Gastroesophageal sphincter (tissue), 4 donors: ENCODE measurements at regions not wholly inside any gene's neighbourhood (a gene's known extent, or its start where the extent isn't known, plus 50 kb on each side); places are given as distances from the start of the nearest gene placed in this dataset.

ENCODE experiments used
- ATAC-seq: fragments of 150-250 bp; one replicate; pipeline ENCODE4 v1.9.1; 2016; ENCODE audit warnings: mild to moderate bottlenecking, moderate library complexity
- H3K27ac ChIP-seq, 4 donors: fragments of 200-600 bp; sonication (generic) in 3 of 4; 1 replicate in 3 of 4; 2 replicates in 1 of 4; pipeline ENCODE4 v1.5.1; 2016 to 2019
- H3K27me3 ChIP-seq: fragments of 200-600 bp; sonication (generic); one replicate; pipeline ENCODE4 v1.5.1; 2019
- H3K36me3 ChIP-seq, 2 donors: fragments of 200-600 bp; sonication (generic); one replicate each; pipeline ENCODE4 v1.5.1; 2019; ENCODE audit warnings: control low read depth in 1 of 2
- H3K4me1 ChIP-seq, 3 donors: fragments of 200-600 bp; sonication (generic); 1 replicate in 2 of 3; 2 replicates in 1 of 3; pipeline ENCODE4 v1.5.1; 2016 to 2019; ENCODE audit warnings: control low read depth in 2 of 3
- H3K4me3 ChIP-seq, 2 donors: fragments of 200-600 bp; sonication (generic); one replicate each; pipeline ENCODE4 v1.5.1; 2019; ENCODE audit warnings: mild to moderate bottlenecking in 1 of 2, moderate library complexity in 1 of 2
- H3K9me3 ChIP-seq, 3 donors: fragments of 200-600 bp; sonication (generic); one replicate each; pipeline ENCODE4 v1.5.1; 2017 to 2019; ENCODE audit warnings: control low read depth in 2 of 3
- CTCF ChIP-seq, 4 experiments: fragments of 200-600 bp in 2 of 4; fragments of 450-650 bp in 2 of 4; sonication (generic) in 1 of 4; IDR thresholded peaks; one replicate each; pipeline ENCODE4 v1.5.1; 2017 to 2019; ENCODE audit warnings: antibody characterized with exemption in 4 of 4, mild to moderate bottlenecking in 2 of 4, moderate library complexity in 2 of 4
- EP300 ChIP-seq: sonication (generic); formaldehyde crosslinking; IDR thresholded peaks from one replicate; pipeline ENCODE4 v1.6.1; 2017; ENCODE audit warnings: antibody characterized with exemption, mild to moderate bottlenecking
- POLR2A ChIP-seq, 2 donors: fragments of 450-650 bp; IDR thresholded peaks; one replicate each; pipeline ENCODE4 v1.6.1; 2017; ENCODE audit warnings: antibody characterized with exemption in 2 of 2, mild to moderate bottlenecking in 2 of 2, moderate library complexity in 1 of 2
- POLR2AphosphoS5 ChIP-seq: sonication (generic); formaldehyde crosslinking; IDR thresholded peaks from one replicate; pipeline ENCODE4 v1.6.1; 2017; ENCODE audit warnings: antibody characterized with exemption
- WGBS, 2 donors: methylation state at CpG; one replicate each; pipeline ENCODE4 v1.1.5; 2018; ENCODE audit warnings: low coverage in 1 of 2; 5-methylcytosine and 5-hydroxymethylcytosine counted together

- Histone ChIP-seq H3K27ac (no peak overlapping the region), H3K9me3 (no peaks in the 10 kb centered on the region), H3K36me3 (no peaks in the 10 kb centered on the region), H3K4me3 (no peak overlapping the region), H3K4me1 (no peaks in the 10 kb centered on the region), H3K27me3 (no peaks in the 10 kb centered on the region)
- WGBS, 2 donors, result 81 to 87% methylated on average over 3 of the region's 3 CpGs
- TF ChIP-seq CTCF (IDR thresholded peaks at IDR 0.05), result no peak
- ATAC-seq, result no peak
These were observed 728.5 kb upstream of the MARCKS start for GRCh38 chr6:113128661-113129060.

GRCh38 chr6:113129991-113130390 lies 727.2 kb upstream of the MARCKS start:
- Histone ChIP-seq H3K4me1 (no peaks in the 10 kb centered on the region), H3K9me3 (no peaks in the 10 kb centered on the region), H3K36me3 (no peaks in the 10 kb centered on the region), H3K4me3 (no peak overlapping the region), H3K27ac (no peak overlapping the region), H3K27me3 (no peaks in the 10 kb centered on the region)
- TF ChIP-seq CTCF (IDR thresholded peaks at IDR 0.05), result no peak
- TF ChIP-seq POLR2AphosphoS5, result no peak
- TF ChIP-seq POLR2A (IDR thresholded peaks at IDR 0.05), result no peak
- no peak for TF ChIP-seq EP300
- WGBS, 2 donors, result 69 to 79% methylated on average over 2 of the region's 2 CpGs
- ATAC-seq, result no peak

GRCh38 chr6:113137426-113137825 lies 719.7 kb upstream of the MARCKS start:
- Histone ChIP-seq H3K9me3 (no peaks in the 10 kb centered on the region), H3K36me3 (no peaks in the 10 kb centered on the region), H3K4me1 (peaks cover 0 to 9% (median 0%) of the 10 kb centered on the region in 3 donors), H3K27me3 (no peaks in the 10 kb centered on the region), H3K27ac (no peak overlapping the region), H3K4me3 (no peak overlapping the region)
- no peak for ATAC-seq
- TF ChIP-seq POLR2A (IDR thresholded peaks at IDR 0.05), result no peak
- no peak for TF ChIP-seq POLR2AphosphoS5
- no CpG with 5 or more reads among the region's 7 CpGs for WGBS, 2 donors

GRCh38 chr6:113140721-113141120 lies 716.4 kb upstream of the MARCKS start:
- WGBS, 2 donors, result 82 to 100% methylated on average over 2 of the region's 2 CpGs
- ATAC-seq, result no peak
- Histone ChIP-seq H3K9me3 (no peaks in the 10 kb centered on the region), H3K27me3 (no peaks in the 10 kb centered on the region), H3K36me3 (no peaks in the 10 kb centered on the region), H3K4me1 (peaks cover 0 to 9% (median 0%) of the 10 kb centered on the region in 3 donors), H3K4me3 (no peak overlapping the region), H3K27ac (no peak overlapping the region)
- TF ChIP-seq EP300 (no peak), POLR2AphosphoS5 (no peak), CTCF (IDR thresholded peaks at IDR 0.05) (no peak), POLR2A (IDR thresholded peaks at IDR 0.05) (no peak)

GRCh38 chr6:113141901-113142300 lies 715.2 kb upstream of the MARCKS start:
- Histone ChIP-seq H3K9me3 (no peaks in the 10 kb centered on the region), H3K27ac (no peak overlapping the region), H3K4me1 (peaks cover 0 to 9% (median 0%) of the 10 kb centered on the region in 3 donors), H3K4me3 (no peak overlapping the region), H3K36me3 (no peaks in the 10 kb centered on the region), H3K27me3 (no peaks in the 10 kb centered on the region)
- TF ChIP-seq POLR2AphosphoS5 (no peak), EP300 (no peak), POLR2A (IDR thresholded peaks at IDR 0.05) (no peak), CTCF (IDR thresholded peaks at IDR 0.05) (no peak)
- ATAC-seq, result no peak
- WGBS, 2 donors, result 100% methylated on average over 2 of the region's 2 CpGs
